SK-N-SH treated with all-trans-retinoic acid at 6 μM for 48 hours (cell line): ENCODE measurements at regions not wholly inside any gene's neighbourhood (a gene's known extent, or its start where the extent isn't known, plus 50 kb on each side); places are given as distances from the start of the nearest gene placed in this dataset.
"Not testable (repeated sequence)": the region's sequence is repeated elsewhere in the genome, so short reads cannot be mapped to it uniquely, and the experiment has no call there.

ENCODE experiments used
- ATAC-seq: fragments of 200-7000 bp; cut with Tn5 transposase; 3 replicates; pipeline ENCODE4 v1.9.1; 2020; ENCODE audit warnings: mild to moderate bottlenecking, moderate library complexity
- BACH2 ChIP-seq: fragments of 250-450 bp; sonication (Bioruptor Pico); IDR thresholded peaks from 2 replicates; pipeline ENCODE4 v1.9.0; 2021; ENCODE audit warnings: mild to moderate bottlenecking, borderline replicate concordance
- CSDC2 ChIP-seq: fragments of 250-450 bp; sonication (Bioruptor Pico); IDR thresholded peaks from 2 replicates; pipeline ENCODE4 v1.5.0; 2020; ENCODE audit warnings: mild to moderate bottlenecking, moderate library complexity
- ESRRG ChIP-seq: fragments of 250-450 bp; sonication (Bioruptor Pico); IDR thresholded peaks from 2 replicates; pipeline ENCODE4 v1.6.1; 2021; ENCODE audit warnings: mild to moderate bottlenecking
- GLIS3 ChIP-seq: fragments of 250-450 bp; sonication (Bioruptor Pico); IDR thresholded peaks from 2 replicates; pipeline ENCODE4 v1.5.0; 2020; ENCODE audit warnings: mild to moderate bottlenecking, moderate library complexity
- ISL1 ChIP-seq: fragments of 250-450 bp; sonication (Bioruptor Pico); IDR thresholded peaks from 2 replicates; pipeline ENCODE4 v2.1.2; 2022; ENCODE audit warnings: mild to moderate bottlenecking, moderate library complexity
- PPARA ChIP-seq: fragments of 250-450 bp; sonication (Bioruptor Pico); IDR thresholded peaks from 2 replicates; pipeline ENCODE4 v1.5.0; 2020; ENCODE audit warnings: mild to moderate bottlenecking, borderline replicate concordance
- TCF4 ChIP-seq: fragments of 250-450 bp; sonication (Bioruptor Pico); IDR thresholded peaks from 2 replicates; pipeline ENCODE4 v1.8.0; 2021; ENCODE audit warnings: mild to moderate bottlenecking, moderate library complexity, borderline replicate concordance
- TOX ChIP-seq: fragments of 250-450 bp; sonication (Bioruptor Pico); IDR thresholded peaks from 2 replicates; pipeline ENCODE4 v1.8.0; 2021; ENCODE audit warnings: mild to moderate bottlenecking, moderate library complexity, borderline replicate concordance
- ZC3H10 ChIP-seq: fragments of 250-450 bp; sonication (Bioruptor Pico); IDR thresholded peaks from 2 replicates; pipeline ENCODE4 v1.5.1; 2021; ENCODE audit warnings: mild to moderate bottlenecking, moderate library complexity
- ZFP30 ChIP-seq: fragments of 450-650 bp; formaldehyde crosslinking; IDR thresholded peaks from 2 replicates; pipeline ENCODE4 v1.5.0; 2022; ENCODE audit warnings: mild to moderate bottlenecking, moderate library complexity
- ZNF565 ChIP-seq: fragments of 450-650 bp; formaldehyde crosslinking; conservative IDR thresholded peaks from 2 replicates; pipeline ENCODE4 v1.5.0; 2020; ENCODE audit warnings: low read depth, mild to moderate bottlenecking, moderate library complexity
- ZNF70 ChIP-seq: fragments of 450-650 bp; formaldehyde crosslinking; IDR thresholded peaks from 2 replicates; pipeline ENCODE4 v1.5.0; 2020; ENCODE audit warnings: mild to moderate bottlenecking, moderate library complexity
- ZNF8 ChIP-seq: fragments of 450-650 bp; formaldehyde crosslinking; IDR thresholded peaks from 2 replicates; pipeline ENCODE4 v1.5.0; 2020; ENCODE audit warnings: mild to moderate bottlenecking, moderate library complexity
- TF ChIP-seq, protein P1 (sequence below): fragments of 250-450 bp; sonication (Bioruptor Pico); IDR thresholded peaks from 2 replicates; pipeline ENCODE4 v1.5.0; 2020; ENCODE audit warnings: mild to moderate bottlenecking, moderate library complexity
- TF ChIP-seq, protein P2 (sequence below): fragments of 250-450 bp; sonication (Bioruptor Pico); IDR thresholded peaks from 2 replicates; pipeline ENCODE4 v1.5.1; 2021; ENCODE audit warnings: mild to moderate bottlenecking, moderate library complexity
- TF ChIP-seq, protein P3 (sequence below): fragments of 250-450 bp; sonication (Bioruptor Pico); IDR thresholded peaks from 2 replicates; pipeline ENCODE4 v1.5.1; 2020; ENCODE audit warnings: low read depth, mild to moderate bottlenecking, moderate library complexity
- TF ChIP-seq, protein P4 (sequence below): fragments of 250-450 bp; sonication (Bioruptor Pico); IDR thresholded peaks from 2 replicates; pipeline ENCODE4 v1.8.0; 2020; ENCODE audit warnings: mild to moderate bottlenecking, moderate library complexity, borderline replicate concordance

DNA sequence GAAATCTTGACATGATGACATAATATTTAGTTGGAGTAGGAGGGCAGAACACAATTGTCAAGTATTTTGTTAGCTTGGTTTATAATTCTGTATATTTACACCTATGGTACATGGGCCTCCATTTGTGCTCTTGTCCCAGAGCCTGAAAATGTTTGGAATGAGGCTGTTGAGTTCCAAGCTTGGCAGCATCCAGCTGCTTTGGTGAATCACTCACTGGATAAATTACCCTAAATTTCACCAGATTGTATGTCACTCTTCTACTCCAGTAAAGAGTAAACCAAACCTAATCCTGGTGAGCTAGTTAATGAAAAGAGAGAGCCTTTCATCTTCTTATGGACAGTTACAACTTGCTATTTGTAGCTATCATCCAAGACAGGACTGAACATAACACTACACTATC is 928.7 kb downstream of the DIPK2A start:
- no peak for ATAC-seq
- TF ChIP-seq, protein P1, sequence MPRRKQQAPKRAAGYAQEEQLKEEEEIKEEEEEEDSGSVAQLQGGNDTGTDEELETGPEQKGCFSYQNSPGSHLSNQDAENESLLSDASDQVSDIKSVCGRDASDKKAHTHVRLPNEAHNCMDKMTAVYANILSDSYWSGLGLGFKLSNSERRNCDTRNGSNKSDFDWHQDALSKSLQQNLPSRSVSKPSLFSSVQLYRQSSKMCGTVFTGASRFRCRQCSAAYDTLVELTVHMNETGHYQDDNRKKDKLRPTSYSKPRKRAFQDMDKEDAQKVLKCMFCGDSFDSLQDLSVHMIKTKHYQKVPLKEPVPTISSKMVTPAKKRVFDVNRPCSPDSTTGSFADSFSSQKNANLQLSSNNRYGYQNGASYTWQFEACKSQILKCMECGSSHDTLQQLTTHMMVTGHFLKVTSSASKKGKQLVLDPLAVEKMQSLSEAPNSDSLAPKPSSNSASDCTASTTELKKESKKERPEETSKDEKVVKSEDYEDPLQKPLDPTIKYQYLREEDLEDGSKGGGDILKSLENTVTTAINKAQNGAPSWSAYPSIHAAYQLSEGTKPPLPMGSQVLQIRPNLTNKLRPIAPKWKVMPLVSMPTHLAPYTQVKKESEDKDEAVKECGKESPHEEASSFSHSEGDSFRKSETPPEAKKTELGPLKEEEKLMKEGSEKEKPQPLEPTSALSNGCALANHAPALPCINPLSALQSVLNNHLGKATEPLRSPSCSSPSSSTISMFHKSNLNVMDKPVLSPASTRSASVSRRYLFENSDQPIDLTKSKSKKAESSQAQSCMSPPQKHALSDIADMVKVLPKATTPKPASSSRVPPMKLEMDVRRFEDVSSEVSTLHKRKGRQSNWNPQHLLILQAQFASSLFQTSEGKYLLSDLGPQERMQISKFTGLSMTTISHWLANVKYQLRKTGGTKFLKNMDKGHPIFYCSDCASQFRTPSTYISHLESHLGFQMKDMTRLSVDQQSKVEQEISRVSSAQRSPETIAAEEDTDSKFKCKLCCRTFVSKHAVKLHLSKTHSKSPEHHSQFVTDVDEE (CRISPR knock-in tag) = no peak
- TF ChIP-seq ZC3H10 (CRISPR knock-in tag) = no peak
- TF ChIP-seq, protein P2, sequence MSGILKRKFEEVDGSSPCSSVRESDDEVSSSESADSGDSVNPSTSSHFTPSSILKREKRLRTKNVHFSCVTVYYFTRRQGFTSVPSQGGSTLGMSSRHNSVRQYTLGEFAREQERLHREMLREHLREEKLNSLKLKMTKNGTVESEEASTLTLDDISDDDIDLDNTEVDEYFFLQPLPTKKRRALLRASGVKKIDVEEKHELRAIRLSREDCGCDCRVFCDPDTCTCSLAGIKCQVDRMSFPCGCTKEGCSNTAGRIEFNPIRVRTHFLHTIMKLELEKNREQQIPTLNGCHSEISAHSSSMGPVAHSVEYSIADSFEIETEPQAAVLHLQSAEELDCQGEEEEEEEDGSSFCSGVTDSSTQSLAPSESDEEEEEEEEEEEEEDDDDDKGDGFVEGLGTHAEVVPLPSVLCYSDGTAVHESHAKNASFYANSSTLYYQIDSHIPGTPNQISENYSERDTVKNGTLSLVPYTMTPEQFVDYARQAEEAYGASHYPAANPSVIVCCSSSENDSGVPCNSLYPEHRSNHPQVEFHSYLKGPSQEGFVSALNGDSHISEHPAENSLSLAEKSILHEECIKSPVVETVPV (CRISPR knock-in tag) = no peak
- no peak for TF ChIP-seq ZNF8 (CRISPR knock-in tag)
- no peak for TF ChIP-seq ISL1
- no peak for TF ChIP-seq TCF4
- no peak for TF ChIP-seq PPARA (CRISPR knock-in tag)
- TF ChIP-seq, protein P3, sequence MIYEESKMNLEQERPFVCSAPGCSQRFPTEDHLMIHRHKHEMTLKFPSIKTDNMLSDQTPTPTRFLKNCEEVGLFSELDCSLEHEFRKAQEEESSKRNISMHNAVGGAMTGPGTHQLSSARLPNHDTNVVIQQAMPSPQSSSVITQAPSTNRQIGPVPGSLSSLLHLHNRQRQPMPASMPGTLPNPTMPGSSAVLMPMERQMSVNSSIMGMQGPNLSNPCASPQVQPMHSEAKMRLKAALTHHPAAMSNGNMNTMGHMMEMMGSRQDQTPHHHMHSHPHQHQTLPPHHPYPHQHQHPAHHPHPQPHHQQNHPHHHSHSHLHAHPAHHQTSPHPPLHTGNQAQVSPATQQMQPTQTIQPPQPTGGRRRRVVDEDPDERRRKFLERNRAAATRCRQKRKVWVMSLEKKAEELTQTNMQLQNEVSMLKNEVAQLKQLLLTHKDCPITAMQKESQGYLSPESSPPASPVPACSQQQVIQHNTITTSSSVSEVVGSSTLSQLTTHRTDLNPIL (CRISPR knock-in tag) = no peak
- TF ChIP-seq ESRRG (CRISPR knock-in tag) = no peak
- no peak for TF ChIP-seq ZNF565 (CRISPR knock-in tag)
- TF ChIP-seq ZFP30 (CRISPR knock-in tag) = no peak
- TF ChIP-seq CSDC2 (CRISPR knock-in tag) = no peak

DNA sequence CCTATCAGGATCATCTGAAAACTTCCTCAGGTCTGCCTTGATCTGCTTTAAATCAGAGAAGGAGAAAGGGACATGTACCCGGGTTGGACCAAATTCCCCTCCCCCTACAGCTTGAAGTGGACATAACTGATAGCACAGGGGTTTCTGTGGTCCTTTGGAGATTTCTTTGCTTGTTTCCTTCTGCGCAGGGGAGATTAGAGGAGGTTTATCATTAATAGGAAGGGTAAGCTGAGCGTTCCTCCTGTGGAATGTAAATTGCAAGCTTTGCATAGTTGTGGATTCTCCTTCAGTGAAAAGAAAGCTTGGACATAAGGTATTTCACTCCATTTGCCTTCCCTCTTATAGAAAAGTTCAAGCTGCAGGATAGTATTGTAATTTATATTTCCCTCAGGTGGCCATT is 936.0 kb downstream of the DIPK2A start:
- not testable (repeated sequence) for ATAC-seq

DNA sequence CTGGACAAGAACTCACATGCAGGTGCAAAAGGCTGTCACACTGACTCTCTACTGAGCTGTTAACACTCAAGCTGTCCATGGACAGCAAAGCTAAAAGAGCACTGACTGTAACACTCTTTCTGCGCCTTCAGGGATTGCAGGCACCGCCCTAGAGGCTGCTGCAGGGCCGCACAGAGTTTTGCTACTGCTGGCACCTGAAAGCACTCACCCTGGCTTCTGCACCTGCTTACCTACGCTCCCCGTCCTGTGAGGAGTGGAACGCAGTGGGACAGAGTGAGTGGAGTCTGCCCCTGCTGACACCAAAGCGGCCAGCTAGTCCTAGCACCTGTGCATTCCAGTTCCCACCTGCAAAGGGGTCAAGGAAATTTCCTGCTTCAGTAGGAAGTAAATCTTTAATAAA is 941.3 kb downstream of the DIPK2A start:
- no peak for ATAC-seq

More for the DNA sequence above, 941.3 kb downstream of the DIPK2A start:
- no peak for TF ChIP-seq ZFP30 (CRISPR knock-in tag)
- no peak for TF ChIP-seq ZNF70
- no peak for TF ChIP-seq BACH2 (CRISPR knock-in tag)
- TF ChIP-seq CSDC2 (CRISPR knock-in tag) = no peak
- TF ChIP-seq, protein P1 (CRISPR knock-in tag) = no peak
- no peak for TF ChIP-seq ISL1
- no peak for TF ChIP-seq ESRRG (CRISPR knock-in tag)
- no peak for TF ChIP-seq GLIS3 (CRISPR knock-in tag)
- no peak for TF ChIP-seq PPARA (CRISPR knock-in tag)
- no peak for TF ChIP-seq TOX (CRISPR knock-in tag)
- no peak for TF ChIP-seq ZNF565 (CRISPR knock-in tag)
- TF ChIP-seq TCF4 = no peak
- no peak for TF ChIP-seq ZNF8 (CRISPR knock-in tag)
- TF ChIP-seq, protein P4, sequence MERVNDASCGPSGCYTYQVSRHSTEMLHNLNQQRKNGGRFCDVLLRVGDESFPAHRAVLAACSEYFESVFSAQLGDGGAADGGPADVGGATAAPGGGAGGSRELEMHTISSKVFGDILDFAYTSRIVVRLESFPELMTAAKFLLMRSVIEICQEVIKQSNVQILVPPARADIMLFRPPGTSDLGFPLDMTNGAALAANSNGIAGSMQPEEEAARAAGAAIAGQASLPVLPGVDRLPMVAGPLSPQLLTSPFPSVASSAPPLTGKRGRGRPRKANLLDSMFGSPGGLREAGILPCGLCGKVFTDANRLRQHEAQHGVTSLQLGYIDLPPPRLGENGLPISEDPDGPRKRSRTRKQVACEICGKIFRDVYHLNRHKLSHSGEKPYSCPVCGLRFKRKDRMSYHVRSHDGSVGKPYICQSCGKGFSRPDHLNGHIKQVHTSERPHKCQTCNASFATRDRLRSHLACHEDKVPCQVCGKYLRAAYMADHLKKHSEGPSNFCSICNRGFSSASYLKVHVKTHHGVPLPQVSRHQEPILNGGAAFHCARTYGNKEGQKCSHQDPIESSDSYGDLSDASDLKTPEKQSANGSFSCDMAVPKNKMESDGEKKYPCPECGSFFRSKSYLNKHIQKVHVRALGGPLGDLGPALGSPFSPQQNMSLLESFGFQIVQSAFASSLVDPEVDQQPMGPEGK (CRISPR knock-in tag) = no peak
- TF ChIP-seq ZC3H10 (CRISPR knock-in tag) = no peak
- TF ChIP-seq, protein P2 (CRISPR knock-in tag) = no peak
- TF ChIP-seq, all 23 proteins: peak for 0
